K562 (cell line): ENCODE measurements at regions not wholly inside any gene's neighbourhood (a gene's known extent, or its start where the extent isn't known, plus 50 kb on each side); places are given as distances from the start of the nearest gene placed in this dataset.

Experiments used
- ATAC-seq: fragments of 200-7000 bp; cut with Tn5 transposase; 3 replicates; pipeline ENCODE4 v1.9.1; 2020; ENCODE audit warnings: moderate library complexity
- BruUV-seq: library from RNA; stranded (reverse); fragments of 400-500 nt; replicated peaks from 2 replicates; lab custom pipeline; 2021; lab: Mats Ljungman, UMichigan
- CTCF ChIA-PET: fragments of 300-600 bp; formaldehyde crosslinking; extraction: SDS; loops from one replicate; lab custom pipeline; 2021; ENCODE audit warnings: low intra/inter-chr PET ratio; lab: Yijun Ruan, JAX
- POLR2A ChIA-PET: fragments of 300-600, 350-650 bp; sonication (Branson Sonifier 250); formaldehyde crosslinking; extraction: SDS; loops from one replicate; lab custom pipeline; 2021; ENCODE audit warnings: antibody characterized with exemption, inconsistent platforms; lab: Yijun Ruan, JAX
- DNase-seq, 4 experiments: peaks; one replicate each; pipeline versions ENCODE4 v3.0.0 to v3.0.0-alpha.2; 2011 to 2018; ENCODE audit warnings: low spot score in 3 of 4, mixed read lengths in 3 of 4; ENCODE audit errors: extremely low read depth in 1 of 4
- FAIRE-seq: peaks from 2 replicates; lab custom pipeline; 2011; peaks lifted over from hg19 to GRCh38; lab: Jason Lieb, UNC
- H2AFZ ChIP-seq: 2 replicates; pipeline ENCODE4 v1.6.0; 2011; ENCODE audit warnings: low read depth, low read length, control low read depth, inconsistent platforms
- H3K27ac ChIP-seq: fragments of 200-600 bp; 3 replicates; pipeline ENCODE4 v1.8.0; 2011; ENCODE audit warnings: low read depth, mild to moderate bottlenecking, control low read depth, inconsistent platforms, low read length, moderate library complexity, mixed read lengths; ENCODE audit errors: extremely low read depth
- H3K27me3 ChIP-seq, 2 experiments: fragments of 300-600 bp in 1 of 2; 2 replicates in 1 of 2; 3 replicates in 1 of 2; pipeline versions ENCODE4 v1.6.0 to v1.8.0; 2011; ENCODE audit warnings: inconsistent platforms in 2 of 2, low read length in 2 of 2, mild to moderate bottlenecking in 1 of 2, mixed read lengths in 1 of 2, moderate library complexity in 1 of 2; ENCODE audit not compliant: control insufficient read depth in 2 of 2, insufficient read depth in 2 of 2
- H3K36me3 ChIP-seq: fragments of 300-600 bp; 3 replicates; pipeline ENCODE4 v1.8.0; 2011; ENCODE audit warnings: mild to moderate bottlenecking, low read length, inconsistent platforms; ENCODE audit not compliant: control insufficient read depth, insufficient read depth
- H3K4me1 ChIP-seq, 2 experiments: fragments of 200-600 bp in 1 of 2; replicated peaks in 1 of 2; 2 replicates in 1 of 2; 3 replicates in 1 of 2; pipeline versions ENCODE4 v1.5.1 to v1.8.0; 2011; ENCODE audit warnings: inconsistent platforms in 2 of 2, low read length in 2 of 2, mild to moderate bottlenecking in 1 of 2, mixed read lengths in 1 of 2, moderate library complexity in 1 of 2; ENCODE audit not compliant: control insufficient read depth in 2 of 2, insufficient read depth in 2 of 2
- H3K4me2 ChIP-seq: 2 replicates; pipeline ENCODE4 v1.6.1; 2011; ENCODE audit warnings: low read length, control low read depth, inconsistent platforms, mixed read lengths; ENCODE audit not compliant: insufficient read depth
- H3K4me3 ChIP-seq: fragments of 200-600 bp; sonication (generic), shearing (Covaris generic); 2 replicates; pipeline ENCODE4 v1.5.1; 2016; ENCODE audit warnings: control low read depth, inconsistent platforms
- H3K79me2 ChIP-seq: fragments of 200-600 bp; 3 replicates; pipeline ENCODE4 v1.8.0; 2011; ENCODE audit warnings: low read length, inconsistent platforms; ENCODE audit not compliant: control insufficient read depth, insufficient read depth
- H3K9ac ChIP-seq, 2 experiments: 2 replicates each; pipeline versions ENCODE4 v1.6.0 to v1.6.1; 2011; ENCODE audit warnings: low read depth in 2 of 2, low read length in 2 of 2, control low read depth in 1 of 2, inconsistent platforms in 1 of 2, mild to moderate bottlenecking in 1 of 2, mixed read lengths in 1 of 2; ENCODE audit not compliant: insufficient read depth in 1 of 2
- H3K9me1 ChIP-seq: one replicate; pipeline ENCODE4 v1.6.0; 2011; ENCODE audit warnings: inconsistent platforms, mild to moderate bottlenecking, low read length, moderate library complexity; ENCODE audit not compliant: control insufficient read depth, insufficient read depth
- H3K9me3 ChIP-seq: replicated peaks from 2 replicates; pipeline ENCODE4 v1.5.1; 2011; ENCODE audit warnings: low read depth, low read length, inconsistent platforms; ENCODE audit not compliant: control insufficient read depth, insufficient read depth
- H4K20me1 ChIP-seq: replicated peaks from 2 replicates; pipeline ENCODE4 v1.6.1; 2011; ENCODE audit warnings: low read length, inconsistent platforms, mixed read lengths; ENCODE audit not compliant: control insufficient read depth, insufficient read depth
- E2F4 ChIP-seq: sonication (generic); formaldehyde crosslinking; IDR thresholded peaks from 2 replicates; pipeline ENCODE4 v1.8.0; 2022; ENCODE audit warnings: mild to moderate bottlenecking, low read depth, missing genetic modification reagents
- KLF6 ChIP-seq: fragments of 250-450 bp; sonication (Bioruptor Pico); IDR thresholded peaks from 2 replicates; pipeline ENCODE4 v1.4.0; 2020; ENCODE audit warnings: mild to moderate bottlenecking, moderate library complexity, borderline replicate concordance
- ZNF253 ChIP-seq: fragments of 250-450 bp; sonication (Bioruptor Pico); conservative IDR thresholded peaks from 2 replicates; pipeline ENCODE4 v1.6.1; 2021; ENCODE audit warnings: mild to moderate bottlenecking
- WGBS: fragments of 100-300 bp; shearing (Covaris generic); methylation state at CpG from one replicate; pipeline ENCODE4 v1.1.6; 2016; ENCODE audit warnings: low coverage, mixed read lengths; ENCODE audit not compliant: insufficient coverage; ENCODE audit errors: missing lambda C conversion rate; 5-methylcytosine and 5-hydroxymethylcytosine counted together
- in situ Hi-C: fragments of 300-500 bp; cut with MboI; formaldehyde crosslinking; loops from 4 replicates; pipeline ENCODE4 v1.15.0; 2018; ENCODE audit warnings: inconsistent platforms, mixed read lengths
- intact Hi-C: fragments of 100-400 bp; cut with micrococcal nuclease; formaldehyde crosslinking; loops from 2 replicates; pipeline ENCODE4 v1.14.2; 2022
- TF ChIP-seq, protein P1 (sequence below): fragments of 250-450 bp; sonication (Bioruptor Pico); IDR thresholded peaks from 2 replicates; pipeline ENCODE4 v1.4.0; 2020; ENCODE audit warnings: mild to moderate bottlenecking, moderate library complexity, borderline replicate concordance

DNA sequence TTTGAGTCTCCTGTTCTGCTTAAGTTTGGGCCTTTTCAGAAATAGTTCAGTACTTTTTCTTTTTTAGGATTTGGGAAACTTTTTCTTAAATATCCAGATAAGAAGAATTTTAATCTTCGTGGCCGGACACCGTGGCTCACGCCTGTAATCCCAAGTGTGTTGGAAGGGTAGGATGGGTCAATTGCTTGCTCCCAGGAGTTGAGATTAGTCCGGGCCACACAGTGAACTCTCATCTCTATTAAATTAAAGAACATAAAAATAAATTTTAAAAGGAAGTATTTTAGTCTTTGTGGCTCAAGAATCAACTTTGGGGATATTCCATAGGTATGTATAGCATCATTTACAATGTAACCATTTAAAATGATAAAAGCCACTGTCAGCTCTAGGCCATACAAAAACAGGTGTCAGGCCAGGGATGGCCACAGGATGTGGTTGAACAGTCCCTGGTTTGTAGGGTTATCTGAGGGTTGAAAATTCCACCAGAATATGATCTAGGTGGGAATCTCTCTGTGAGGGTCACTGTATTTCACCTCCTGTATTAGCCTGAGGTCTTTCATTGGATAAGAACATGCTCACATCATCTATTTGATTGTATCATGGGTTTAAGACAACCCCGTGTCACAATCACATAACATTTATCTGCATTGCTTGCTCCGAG, 115.6 kb downstream of the GGTLC2 start (continued):
- TF ChIP-seq, protein P1, sequence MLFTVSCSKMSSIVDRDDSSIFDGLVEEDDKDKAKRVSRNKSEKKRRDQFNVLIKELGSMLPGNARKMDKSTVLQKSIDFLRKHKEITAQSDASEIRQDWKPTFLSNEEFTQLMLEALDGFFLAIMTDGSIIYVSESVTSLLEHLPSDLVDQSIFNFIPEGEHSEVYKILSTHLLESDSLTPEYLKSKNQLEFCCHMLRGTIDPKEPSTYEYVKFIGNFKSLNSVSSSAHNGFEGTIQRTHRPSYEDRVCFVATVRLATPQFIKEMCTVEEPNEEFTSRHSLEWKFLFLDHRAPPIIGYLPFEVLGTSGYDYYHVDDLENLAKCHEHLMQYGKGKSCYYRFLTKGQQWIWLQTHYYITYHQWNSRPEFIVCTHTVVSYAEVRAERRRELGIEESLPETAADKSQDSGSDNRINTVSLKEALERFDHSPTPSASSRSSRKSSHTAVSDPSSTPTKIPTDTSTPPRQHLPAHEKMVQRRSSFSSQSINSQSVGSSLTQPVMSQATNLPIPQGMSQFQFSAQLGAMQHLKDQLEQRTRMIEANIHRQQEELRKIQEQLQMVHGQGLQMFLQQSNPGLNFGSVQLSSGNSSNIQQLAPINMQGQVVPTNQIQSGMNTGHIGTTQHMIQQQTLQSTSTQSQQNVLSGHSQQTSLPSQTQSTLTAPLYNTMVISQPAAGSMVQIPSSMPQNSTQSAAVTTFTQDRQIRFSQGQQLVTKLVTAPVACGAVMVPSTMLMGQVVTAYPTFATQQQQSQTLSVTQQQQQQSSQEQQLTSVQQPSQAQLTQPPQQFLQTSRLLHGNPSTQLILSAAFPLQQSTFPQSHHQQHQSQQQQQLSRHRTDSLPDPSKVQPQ, result no peak
- TF ChIP-seq E2F4 (CRISPR knock-in tag), result no peak

GRCh38 chr22:22761606-22761962, 117.2 kb downstream of the GGTLC2 start:
- no peaks in the 10 kb centered on the region for H3K9me1 ChIP-seq
- no peak overlapping the region for H2AFZ ChIP-seq
- BruUV-seq, result no TSS peak
- no peak overlapping the region for H3K27ac ChIP-seq
- in situ Hi-C loops, result no loop called here
- no peaks in the 10 kb centered on the region for H3K4me1 ChIP-seq
- DNase-seq (no peak), ATAC-seq (no peak), FAIRE-seq (no peak)
- H3K4me3 ChIP-seq, result no peak overlapping the region
- H3K9me3 ChIP-seq, result no peaks in the 10 kb centered on the region
- H3K9ac ChIP-seq, result no peak overlapping the region
- ChIA-PET CTCF (no interaction called here), POLR2A (interaction anchor here (0.9 to 3.3 kb wide), 7 partner anchors 8 to 123 kb away, joined by 3 to 26 read pairs (median 5); no protein-coding TSS in a partner anchor)
- no peaks in the 10 kb centered on the region for H3K79me2 ChIP-seq
- no peaks in the 10 kb centered on the region for H3K36me3 ChIP-seq
- intact Hi-C loops, result no loop called here
- 0% methylated on average over 1 of the region's 1 CpG for WGBS
- no peak overlapping the region for H3K4me2 ChIP-seq
- H4K20me1 ChIP-seq, result peaks cover 16% of the 10 kb centered on the region; the same call in 1 of the 2 replicates
- H3K27me3 ChIP-seq, result peaks cover 17 to 23% of the 10 kb centered on the region in 2 experiments
- TF ChIP-seq KLF6 (CRISPR knock-in tag) (no peak), ZNF253 (CRISPR knock-in tag) (no peak)
